Retinal pigment epithelial cell (primary cell): ENCODE measurements at regions not wholly inside any gene's neighbourhood (a gene's known extent, or its start where the extent isn't known, plus 50 kb on each side); places are given as distances from the start of the nearest gene placed in this dataset.

Source experiments
- DNase-seq: peaks from one replicate; pipeline ENCODE4 v3.0.0-alpha.2; 2010; ENCODE audit warnings: low read depth
- H3K4me3 ChIP-seq: 2 replicates; pipeline ENCODE4 v1.5.1; 2011; ENCODE audit warnings: mild to moderate bottlenecking, low read length, control low read depth, moderate library complexity
- CTCF ChIP-seq: conservative IDR thresholded peaks from 2 replicates; pipeline ENCODE4 v1.5.1; 2011; ENCODE audit warnings: low read depth, low read length, control low read depth, inconsistent platforms

- no peak for TF ChIP-seq CTCF
- DNase-seq: no peak
- no peak overlapping the region for H3K4me3 ChIP-seq
Measured at GRCh38 chr1:166365081-166365480, 198.3 kb upstream of the FAM78B start.

- no peak for TF ChIP-seq CTCF
- no peak overlapping the region for H3K4me3 ChIP-seq
- DNase-seq: no peak
Measured at GRCh38 chr1:166368030-166368429, 201.2 kb upstream of the FAM78B start.

GRCh38 chr1:166377896-166378295, 211.1 kb upstream of the FAM78B start:
- DNase-seq: no peak
- no peak for TF ChIP-seq CTCF
- H3K4me3 ChIP-seq: no peak overlapping the region

- TF ChIP-seq CTCF: no peak
- no peak for DNase-seq
- no peak overlapping the region for H3K4me3 ChIP-seq
Measured at GRCh38 chr1:166378805-166379204, 212.0 kb upstream of the FAM78B start.

GRCh38 chr1:166379447-166379846, 212.6 kb upstream of the FAM78B start:
- no peak overlapping the region for H3K4me3 ChIP-seq
- no peak for TF ChIP-seq CTCF
- no peak for DNase-seq

- no peak for TF ChIP-seq CTCF
- DNase-seq: no peak
- H3K4me3 ChIP-seq: no peak overlapping the region
Measured at GRCh38 chr1:166383137-166383536, 216.3 kb upstream of the FAM78B start.

GRCh38 chr1:166383635-166384346, 217.0 kb upstream of the FAM78B start:
- DNase-seq: no peak
- no peak overlapping the region for H3K4me3 ChIP-seq
- no peak for TF ChIP-seq CTCF
